Stimulated activated CD4-positive, alpha-beta T cell treated with anti-CD3 and anti-CD28 coated beads, Interleukin-2, amount 100 ng/mL, for 24 hours (primary cell): ENCODE measurements at regions not wholly inside any gene's neighbourhood (a gene's known extent, or its start where the extent isn't known, plus 50 kb on each side); places are given as distances from the start of the nearest gene placed in this dataset.
"Not testable (repeated sequence)": the region's sequence is repeated elsewhere in the genome, so short reads cannot be mapped to it uniquely, and the experiment has no call there.

ENCODE experiments used
- DNase-seq, 2 donors: peaks; one replicate each; pipeline ENCODE4 v3.0.0-alpha.2; 2020

- DNase-seq = no peak
Observed at GRCh38 chr1:47523835-47524215, 86.0 kb downstream of the FOXD2 start.

- no peak for DNase-seq
Observed at GRCh38 chr1:47524272-47524671, 86.4 kb downstream of the FOXD2 start.

DNA sequence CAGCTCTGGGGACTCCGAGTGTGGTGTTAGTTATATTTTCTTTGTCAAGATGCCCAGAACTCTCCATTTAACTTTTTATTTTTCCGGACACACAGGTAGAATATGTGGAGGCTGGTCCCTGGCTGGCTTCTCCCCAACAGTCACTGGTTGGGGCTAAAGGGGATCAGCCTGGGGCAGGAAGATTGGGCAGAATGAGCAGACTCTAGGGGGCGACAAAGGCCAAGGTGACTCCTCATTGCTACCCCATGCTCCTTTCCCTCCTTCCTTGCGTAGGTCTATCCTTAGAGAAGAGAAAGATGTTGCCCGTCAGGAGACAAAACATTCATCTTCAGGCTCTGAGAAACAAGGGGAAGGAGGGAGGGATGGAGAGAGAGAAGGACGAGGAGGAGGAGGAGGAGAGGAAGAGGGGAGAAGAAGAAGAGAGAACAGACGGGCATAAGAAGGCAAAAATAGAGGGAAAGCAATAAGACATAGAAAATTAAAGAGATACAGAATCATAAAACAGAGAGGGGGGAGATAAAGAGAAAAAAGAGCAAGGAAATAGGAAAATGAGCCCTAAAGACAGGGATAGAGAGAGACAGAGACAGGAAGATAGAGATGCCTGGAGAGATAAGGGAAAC is 89.9 kb downstream of the FOXD2 start:
- no peak for DNase-seq

DNA sequence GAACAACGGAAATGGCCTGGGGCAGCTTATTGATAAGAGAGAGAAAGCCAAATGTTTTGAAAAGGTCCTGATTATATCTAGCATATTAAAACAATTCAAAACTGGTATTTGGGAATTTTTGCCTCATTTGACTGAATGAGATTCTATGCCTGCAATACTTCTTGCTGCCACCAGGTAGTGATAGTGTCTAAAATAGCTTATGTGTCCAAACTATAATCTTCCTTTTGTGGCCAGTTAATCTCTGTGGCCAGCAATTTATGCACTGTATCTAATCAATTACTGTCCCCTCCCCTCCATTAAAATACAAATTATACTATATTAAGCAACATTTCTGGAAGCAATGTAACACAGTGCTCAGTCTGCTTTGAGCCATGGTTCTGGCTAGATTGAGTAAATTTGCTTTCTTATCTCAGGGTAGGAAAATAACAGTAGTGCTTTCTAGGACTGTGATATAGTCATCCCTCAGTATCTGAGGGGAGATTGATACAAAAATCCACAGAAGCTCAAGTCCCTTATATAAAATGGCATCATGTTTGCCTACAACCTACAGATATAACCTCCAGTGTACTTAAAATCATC is 91.8 kb downstream of the FOXD2 start:
- no peak for DNase-seq

DNA sequence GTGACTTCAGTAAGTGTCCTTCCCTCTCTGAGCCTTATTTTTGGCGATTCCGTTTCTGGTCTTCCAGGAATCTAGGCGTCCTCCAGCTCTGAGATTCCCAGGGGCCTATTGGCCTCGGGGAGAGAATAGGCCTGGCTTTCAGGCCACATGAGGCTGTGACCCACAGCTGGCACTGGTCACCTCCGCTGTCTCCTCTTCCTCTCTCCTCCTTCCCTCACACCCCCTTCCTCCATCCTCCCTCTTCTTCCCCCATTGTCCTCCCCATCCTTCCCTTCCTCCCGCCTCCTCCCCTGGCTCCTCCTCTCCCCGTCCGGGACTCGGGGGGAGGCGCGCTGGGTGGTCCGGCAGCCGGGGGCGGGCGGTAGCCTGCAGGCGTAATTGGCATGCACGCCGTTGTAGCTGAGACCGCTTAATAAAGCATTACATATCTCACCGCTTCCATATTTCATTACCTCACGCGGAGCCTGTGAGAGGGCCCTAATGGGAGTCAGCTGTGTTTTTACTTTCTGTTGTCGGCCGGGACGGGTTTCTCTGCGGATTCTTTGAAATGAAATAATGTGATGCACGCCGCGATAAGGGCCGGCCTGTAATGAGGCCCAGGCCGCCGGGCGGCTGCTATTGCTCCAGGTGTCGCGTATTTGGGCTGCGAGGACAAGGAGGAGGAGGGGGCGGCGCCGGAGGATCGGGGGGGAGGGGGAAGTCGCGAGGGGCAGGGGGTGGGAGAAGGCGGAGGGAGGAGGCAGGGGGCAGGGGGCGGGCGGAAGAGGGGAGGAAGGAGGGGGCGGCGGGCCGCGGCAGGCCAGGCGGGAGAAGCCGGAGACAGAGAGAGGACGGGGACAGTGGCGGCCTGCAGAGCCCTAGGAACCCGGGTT is 95.3 kb downstream of the FOXD2 start:
- DNase-seq = peak in 1 of 2 donors; percentile 8

- DNase-seq = no peak
Observed at GRCh38 chr1:47533793-47534328, 96.0 kb downstream of the FOXD2 start.

- DNase-seq = no peak
Observed at GRCh38 chr1:47534436-47534835, 96.6 kb downstream of the FOXD2 start.

DNA sequence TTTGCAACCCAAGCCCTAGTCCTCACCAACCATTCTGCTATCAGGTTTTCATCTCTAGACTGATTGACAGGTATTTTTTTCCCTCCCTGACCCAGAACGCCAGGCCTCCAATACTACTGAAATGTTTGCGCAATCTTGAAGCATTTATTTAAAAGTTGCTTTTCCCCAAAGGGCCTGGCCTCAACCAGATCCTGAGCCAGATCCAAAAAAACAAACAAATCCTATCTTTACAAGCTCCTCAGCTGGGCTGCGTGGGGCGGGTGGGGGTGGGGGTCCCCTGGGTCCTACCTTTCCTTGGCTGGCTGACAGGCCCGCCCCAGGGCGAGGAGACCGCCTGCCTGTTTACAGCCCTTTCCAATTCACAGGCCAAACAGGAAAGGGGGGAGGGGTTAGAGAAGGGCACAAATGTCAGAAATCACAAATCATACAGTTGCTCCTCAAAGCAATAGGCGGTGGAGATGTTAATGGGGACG is 98.8 kb downstream of the FOXD2 start:
- DNase-seq = no peak

DNA sequence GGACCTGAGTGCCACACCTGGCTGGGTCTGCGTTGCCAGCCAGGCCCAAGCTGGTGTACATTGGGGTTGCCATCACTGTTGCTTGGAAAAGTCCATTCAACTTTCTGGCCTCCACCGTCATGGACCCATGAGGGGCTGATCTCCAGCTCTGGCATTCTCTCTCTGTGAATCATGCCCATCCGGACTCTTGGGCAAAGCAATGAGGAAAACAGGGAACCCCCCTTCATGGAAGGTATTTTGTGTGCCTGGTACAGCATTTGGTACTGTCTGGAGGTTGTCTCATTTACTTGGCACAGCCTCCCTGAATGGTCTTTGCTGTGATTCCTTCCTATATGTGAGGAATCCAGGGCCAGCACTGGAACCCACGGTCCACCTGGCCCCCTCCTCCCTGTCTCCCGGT is 99.4 kb downstream of the FOXD2 start:
- DNase-seq = no peak

DNA sequence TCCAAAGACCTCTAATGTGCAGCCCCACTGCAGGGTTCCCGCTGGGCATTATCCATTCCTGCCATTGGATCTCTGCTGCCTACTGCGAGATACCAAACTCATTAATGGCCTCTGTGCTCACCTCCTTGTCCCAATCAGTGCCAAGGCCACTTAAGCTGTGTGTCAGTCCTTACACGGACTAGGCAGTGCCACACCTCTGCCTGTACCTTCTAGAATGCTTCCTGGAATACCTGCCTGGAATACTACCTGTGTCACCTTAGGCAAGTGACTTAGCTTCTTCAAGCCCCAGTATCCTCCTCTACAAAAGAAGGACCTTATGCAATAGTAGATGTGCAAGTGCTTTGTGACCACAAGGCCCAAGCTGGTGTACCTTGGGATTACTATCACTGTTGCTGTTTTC is 100.1 kb downstream of the FOXD2 start:
- no peak for DNase-seq

GRCh38 chr1:47538530-47538929 is 100.7 kb downstream of the FOXD2 start:
- not testable (repeated sequence) for DNase-seq

- not testable (repeated sequence) for DNase-seq
Observed at GRCh38 chr1:47541705-47542104, 103.9 kb downstream of the FOXD2 start.

GRCh38 chr1:47543089-47543488 is 105.2 kb downstream of the FOXD2 start:
- DNase-seq = not testable (repeated sequence)

DNA sequence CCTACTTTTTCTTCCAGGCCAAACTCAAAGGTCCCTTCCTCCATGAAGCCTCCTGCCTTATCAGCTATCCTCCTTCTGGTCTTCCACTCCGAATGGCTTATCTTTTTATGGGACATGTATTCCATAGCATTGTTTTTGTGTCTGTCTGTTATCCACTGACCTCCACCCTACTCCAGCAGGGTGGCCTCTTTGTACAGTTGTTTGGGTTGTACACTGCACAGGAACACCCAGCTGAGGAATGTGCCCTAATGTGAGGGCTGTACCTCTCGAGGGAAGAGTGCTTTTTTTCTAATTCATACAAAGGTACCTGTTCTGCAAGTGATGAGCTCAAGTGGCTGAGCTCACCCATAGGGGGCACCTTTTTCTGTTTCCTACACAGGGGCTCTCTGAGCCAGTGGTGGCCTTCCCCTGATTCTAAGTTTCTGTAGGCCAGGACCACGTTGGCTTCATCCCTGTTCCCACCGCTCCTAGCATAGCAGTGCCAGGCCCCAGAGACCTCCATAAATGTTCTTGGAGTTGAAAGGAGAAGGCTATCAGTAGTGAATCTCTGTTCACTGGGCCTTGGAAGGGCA is 108.2 kb downstream of the FOXD2 start:
- no peak for DNase-seq

GRCh38 chr1:47547753-47548573 is 110.1 kb downstream of the FOXD2 start:
- no peak for DNase-seq

- no peak for DNase-seq
Observed at GRCh38 chr1:47548637-47549036, 110.8 kb downstream of the FOXD2 start.

- no peak for DNase-seq
Observed at GRCh38 chr1:47549532-47549931, 111.7 kb downstream of the FOXD2 start.

DNA sequence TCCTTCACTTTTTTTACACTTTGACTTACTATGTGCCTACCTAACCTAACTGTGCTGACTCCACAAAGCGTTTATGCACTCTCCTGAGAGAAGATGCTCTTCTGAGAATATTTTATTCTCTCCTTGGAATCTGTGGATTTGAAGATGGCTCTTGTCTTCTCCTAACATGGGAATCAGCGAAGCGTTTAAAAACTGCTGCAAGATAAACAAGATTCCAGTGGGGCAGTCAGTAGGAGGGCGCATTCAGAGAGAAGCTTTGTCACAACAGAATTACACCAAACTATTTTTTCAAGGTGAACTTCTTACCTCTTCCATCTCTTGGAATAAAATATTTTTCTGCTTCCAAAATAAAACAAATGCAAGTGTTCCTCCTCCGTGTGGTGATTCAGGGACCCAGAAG is 113.1 kb downstream of the FOXD2 start:
- no peak for DNase-seq

DNA sequence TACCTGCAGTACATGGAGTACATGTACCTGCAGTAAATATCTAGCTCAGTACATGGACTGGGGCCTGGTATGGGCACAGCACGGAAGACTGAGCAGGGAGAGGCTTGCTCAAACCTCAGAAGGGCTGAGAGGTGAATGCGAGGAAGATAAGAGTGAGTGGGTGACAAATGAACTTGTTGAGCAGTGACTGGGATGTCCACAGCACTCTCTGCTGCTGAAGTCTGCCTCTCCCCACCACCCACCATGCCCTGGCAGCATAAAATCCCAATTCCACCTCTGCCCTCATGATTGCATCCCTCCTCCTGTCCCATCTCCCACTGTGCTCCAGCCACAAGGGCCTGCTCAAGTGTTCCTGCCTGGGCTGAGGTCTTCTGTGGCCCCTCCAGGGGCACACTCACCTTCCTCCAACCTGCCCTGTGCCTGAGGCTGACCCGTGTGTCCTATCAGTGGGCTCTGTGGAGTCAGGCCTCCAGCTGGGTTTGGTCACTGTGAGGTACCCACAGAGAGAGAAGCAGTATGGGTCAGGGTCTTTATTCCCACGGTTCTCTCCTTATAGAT is 114.2 kb downstream of the FOXD2 start:
- DNase-seq = no peak

DNA sequence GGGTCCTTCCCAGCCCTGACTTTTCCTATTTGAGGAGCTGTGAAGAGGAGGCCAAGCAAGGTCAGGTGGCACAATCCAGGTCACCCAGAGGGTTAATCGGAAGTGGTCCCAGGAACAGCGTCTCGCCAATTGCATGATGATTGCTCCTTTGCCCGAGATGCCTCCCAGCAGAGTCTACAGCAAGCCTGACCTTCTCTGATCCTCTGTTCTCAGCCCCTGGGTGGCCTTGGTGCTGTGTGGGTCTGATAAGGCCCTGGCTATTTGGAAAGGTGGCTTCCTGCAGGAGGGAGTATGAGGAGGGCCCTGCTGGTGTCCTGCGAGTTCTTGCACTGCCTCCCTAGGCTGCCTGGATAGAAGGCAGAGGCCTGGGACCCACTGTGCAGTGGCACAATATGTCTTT is 116.2 kb downstream of the FOXD2 start:
- DNase-seq = no peak

DNA sequence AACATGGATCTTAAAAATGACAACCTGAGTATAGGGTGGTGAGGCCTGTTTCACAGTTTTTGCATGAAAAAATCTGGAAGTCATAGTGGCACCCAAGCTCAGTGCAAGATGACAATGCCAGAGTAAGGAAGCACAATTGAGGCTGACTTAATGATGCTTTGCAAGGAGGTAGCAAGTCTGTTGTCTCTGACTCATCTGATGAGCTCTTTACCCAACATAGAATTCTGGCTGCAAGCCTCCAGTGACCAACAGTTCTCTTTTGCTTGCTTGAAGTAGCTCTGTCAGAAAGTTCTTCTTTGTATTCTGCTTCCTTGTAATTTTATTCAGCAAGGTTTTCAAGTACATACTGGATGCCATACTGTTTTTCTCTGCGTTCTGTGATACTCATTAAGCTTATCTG is 117.1 kb downstream of the FOXD2 start:
- DNase-seq = no peak

DNA sequence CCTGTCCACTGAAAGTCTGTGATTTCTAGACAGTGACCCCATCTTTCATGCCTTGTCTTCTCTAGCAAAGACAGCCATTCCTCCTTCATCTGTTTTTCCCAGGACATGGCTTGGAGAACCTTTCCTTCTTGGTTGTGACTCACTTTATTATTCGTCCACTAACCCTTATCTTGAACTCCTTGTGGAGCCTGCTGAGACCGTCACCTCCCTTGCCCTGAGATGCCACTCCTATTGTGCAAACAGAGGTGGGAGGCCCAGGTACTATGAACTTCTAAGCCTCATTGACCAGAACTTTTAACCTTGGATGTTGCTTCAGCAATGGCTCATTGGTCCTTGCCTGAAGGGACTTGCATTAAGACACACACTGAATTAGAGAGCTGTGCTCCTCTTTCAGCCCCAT is 117.5 kb downstream of the FOXD2 start:
- no peak for DNase-seq
